Fibroblast of lung (primary cell): ENCODE measurements at regions not wholly inside any gene's neighbourhood (a gene's known extent, or its start where the extent isn't known, plus 50 kb on each side); places are given as distances from the start of the nearest gene placed in this dataset.

ENCODE experiments used
- DNase-seq, 2 donors: peaks; one replicate each; pipeline versions ENCODE4 v3.0.0 to v3.0.0-alpha.2; 2010; ENCODE audit warnings: low read depth in 2 of 2
- H2AFZ ChIP-seq: 2 replicates; pipeline ENCODE4 v1.5.1; 2012; ENCODE audit warnings: low read length, control low read depth, inconsistent platforms
- H3K27ac ChIP-seq: 2 replicates; pipeline ENCODE4 v1.5.1; 2011; ENCODE audit warnings: low read length, control low read depth; ENCODE audit not compliant: insufficient read depth
- H3K27me3 ChIP-seq: 2 replicates; pipeline ENCODE4 v1.5.1; 2011; ENCODE audit warnings: mild to moderate bottlenecking, low read length; ENCODE audit not compliant: control insufficient read depth, insufficient read depth
- H3K36me3 ChIP-seq: 2 replicates; pipeline ENCODE4 v1.5.1; 2011; ENCODE audit warnings: low read length; ENCODE audit not compliant: control insufficient read depth, insufficient read depth
- H3K4me1 ChIP-seq: 2 replicates; pipeline ENCODE4 v1.5.1; 2011; ENCODE audit warnings: low read length; ENCODE audit not compliant: control insufficient read depth, insufficient read depth; ENCODE audit errors: extremely low read depth
- H3K4me2 ChIP-seq: 2 replicates; pipeline ENCODE4 v1.5.1; 2011; ENCODE audit warnings: low read length, control low read depth; ENCODE audit not compliant: insufficient read depth; ENCODE audit errors: extremely low read depth
- H3K4me3 ChIP-seq, 4 experiments: fragments of 200-600 bp in 1 of 4; sonication (generic) in 1 of 4; replicated peaks in 1 of 4; 2 replicates each; pipeline ENCODE4 v1.5.1; 2011 to 2016; ENCODE audit warnings: low read length in 4 of 4, low read depth in 3 of 4, mild to moderate bottlenecking in 3 of 4, control low read depth in 2 of 4, inconsistent platforms in 1 of 4, mixed read lengths in 1 of 4; ENCODE audit not compliant: insufficient read depth in 1 of 4; ENCODE audit errors: control extremely low read depth in 1 of 4
- H3K79me2 ChIP-seq: 2 replicates; pipeline ENCODE4 v1.5.1; 2012; ENCODE audit warnings: mild to moderate bottlenecking, low read length, inconsistent platforms; ENCODE audit not compliant: control insufficient read depth, insufficient read depth
- H3K9ac ChIP-seq: 2 replicates; pipeline ENCODE4 v1.5.1; 2011; ENCODE audit warnings: mild to moderate bottlenecking, low read length, control low read depth; ENCODE audit not compliant: insufficient read depth
- H3K9me3 ChIP-seq: 2 replicates; pipeline ENCODE4 v1.5.1; 2012; ENCODE audit warnings: low read depth, low read length; ENCODE audit not compliant: control insufficient read depth, insufficient read depth
- H4K20me1 ChIP-seq: 2 replicates; pipeline ENCODE4 v1.5.1; 2011; ENCODE audit warnings: low read length; ENCODE audit not compliant: control insufficient read depth, insufficient read depth; ENCODE audit errors: extremely low read depth
- EZH2 ChIP-seq: IDR thresholded peaks from 2 replicates; pipeline ENCODE4 v1.5.1; 2012; ENCODE audit warnings: low read length, control low read depth, mild to moderate bottlenecking; ENCODE audit errors: missing control alignments
- TF ChIP-seq, protein P1 (sequence below), 2 donors: IDR thresholded peaks in 1 of 2; conservative IDR thresholded peaks in 1 of 2; 1 replicate in 1 of 2; 2 replicates in 1 of 2; pipeline ENCODE4 v1.5.1; 2011 to 2012; ENCODE audit warnings: low read length in 2 of 2, control low read depth in 1 of 2, inconsistent platforms in 1 of 2, low read depth in 1 of 2, mild to moderate bottlenecking in 1 of 2

GRCh38 chr21:21631961-21632360, 633.8 kb downstream of the NCAM2 start:
- Histone ChIP-seq H3K9ac (no peak overlapping the region), H2AFZ (no peak overlapping the region)

GRCh38 chr21:21632926-21633325, 634.7 kb downstream of the NCAM2 start:
- H3K4me2 ChIP-seq = no peak overlapping the region
- H3K27ac ChIP-seq = no peak overlapping the region
- H3K36me3 ChIP-seq = no peaks in the 10 kb centered on the region
- no peaks in the 10 kb centered on the region for H3K9me3 ChIP-seq
- peak in 1 of 2 donors; percentile 61 for DNase-seq
- no peak for TF ChIP-seq EZH2
- TF ChIP-seq, protein P1, sequence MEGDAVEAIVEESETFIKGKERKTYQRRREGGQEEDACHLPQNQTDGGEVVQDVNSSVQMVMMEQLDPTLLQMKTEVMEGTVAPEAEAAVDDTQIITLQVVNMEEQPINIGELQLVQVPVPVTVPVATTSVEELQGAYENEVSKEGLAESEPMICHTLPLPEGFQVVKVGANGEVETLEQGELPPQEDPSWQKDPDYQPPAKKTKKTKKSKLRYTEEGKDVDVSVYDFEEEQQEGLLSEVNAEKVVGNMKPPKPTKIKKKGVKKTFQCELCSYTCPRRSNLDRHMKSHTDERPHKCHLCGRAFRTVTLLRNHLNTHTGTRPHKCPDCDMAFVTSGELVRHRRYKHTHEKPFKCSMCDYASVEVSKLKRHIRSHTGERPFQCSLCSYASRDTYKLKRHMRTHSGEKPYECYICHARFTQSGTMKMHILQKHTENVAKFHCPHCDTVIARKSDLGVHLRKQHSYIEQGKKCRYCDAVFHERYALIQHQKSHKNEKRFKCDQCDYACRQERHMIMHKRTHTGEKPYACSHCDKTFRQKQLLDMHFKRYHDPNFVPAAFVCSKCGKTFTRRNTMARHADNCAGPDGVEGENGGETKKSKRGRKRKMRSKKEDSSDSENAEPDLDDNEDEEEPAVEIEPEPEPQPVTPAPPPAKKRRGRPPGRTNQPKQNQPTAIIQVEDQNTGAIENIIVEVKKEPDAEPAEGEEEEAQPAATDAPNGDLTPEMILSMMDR (conservative IDR thresholded peaks at IDR 0.05 in 1 of 2, IDR thresholded peaks at IDR 0.05 in 1 of 2; ENCODE audit: low read depth in 1 of 2, low read length in 2 of 2) = no peak
- H2AFZ ChIP-seq = no peak overlapping the region
- H3K4me1 ChIP-seq = no peaks in the 10 kb centered on the region
- H3K9ac ChIP-seq = no peak overlapping the region
- H3K27me3 ChIP-seq = no peaks in the 10 kb centered on the region
- H3K79me2 ChIP-seq = no peaks in the 10 kb centered on the region
- no peak overlapping the region for H3K4me3 ChIP-seq
- no peaks in the 10 kb centered on the region for H4K20me1 ChIP-seq

More at GRCh38 chr21:21631961-21632360, 633.8 kb downstream of the NCAM2 start:
- peak; percentile 45 to 50 for DNase-seq
- Histone ChIP-seq H3K9me3 (no peaks in the 10 kb centered on the region), H3K27me3 (no peaks in the 10 kb centered on the region), H3K4me2 (no peak overlapping the region), H3K36me3 (no peaks in the 10 kb centered on the region), H3K4me1 (no peaks in the 10 kb centered on the region), H3K4me3 (no peak overlapping the region), H3K27ac (no peak overlapping the region), H4K20me1 (no peaks in the 10 kb centered on the region), H3K79me2 (no peaks in the 10 kb centered on the region)
- TF ChIP-seq EZH2 = no peak
- TF ChIP-seq, protein P1 (conservative IDR thresholded peaks at IDR 0.05 in 1 of 2, IDR thresholded peaks at IDR 0.05 in 1 of 2; ENCODE audit: low read depth in 1 of 2, low read length in 2 of 2) = no peak

DNA sequence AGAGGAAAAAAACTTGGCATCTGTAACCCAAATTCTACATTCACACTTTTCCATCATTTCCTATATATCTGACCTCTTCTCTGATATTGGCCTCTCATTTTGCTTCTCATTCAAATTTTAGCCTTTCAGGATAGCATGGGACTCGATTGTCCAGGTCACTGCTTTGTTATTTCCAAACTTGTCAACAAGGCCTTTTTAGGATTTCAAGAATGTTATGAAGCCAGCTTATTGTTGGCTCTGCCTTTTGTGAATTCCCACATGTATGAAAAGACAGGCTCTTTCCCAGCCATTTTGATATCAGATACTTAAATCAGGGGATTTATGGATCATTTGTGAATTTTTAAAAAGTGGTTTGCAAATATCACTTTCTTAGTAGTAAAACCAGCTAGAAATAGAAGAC, 663.5 kb downstream of the NCAM2 start:
- Histone ChIP-seq H3K4me3 (no peak overlapping the region), H3K9ac (no peak overlapping the region), H3K4me2 (no peak overlapping the region), H3K27ac (no peak overlapping the region), H3K79me2 (no peaks in the 10 kb centered on the region), H3K9me3 (no peaks in the 10 kb centered on the region), H3K4me1 (no peaks in the 10 kb centered on the region), H2AFZ (no peak overlapping the region), H3K27me3 (no peaks in the 10 kb centered on the region), H4K20me1 (no peaks in the 10 kb centered on the region), H3K36me3 (no peaks in the 10 kb centered on the region)
- DNase-seq = no peak
- TF ChIP-seq, protein P1 (conservative IDR thresholded peaks at IDR 0.05 in 1 of 2, IDR thresholded peaks at IDR 0.05 in 1 of 2; ENCODE audit: low read depth in 1 of 2, low read length in 2 of 2) = no peak
- no peak for TF ChIP-seq EZH2
